Small intestine (tissue), 7 donors: ENCODE measurements at regions not wholly inside any gene's neighbourhood (a gene's known extent, or its start where the extent isn't known, plus 50 kb on each side); places are given as distances from the start of the nearest gene placed in this dataset.
"Not testable (repeated sequence)": the region's sequence is repeated elsewhere in the genome, so short reads cannot be mapped to it uniquely, and the experiment has no call there.

ENCODE experiments used
- DNase-seq, 2 donors: peaks; one replicate each; pipeline versions ENCODE4 v3.0.0 to v3.0.0-alpha.2; 2013
- FAIRE-seq: peaks from 2 replicates; lab custom pipeline; 2012; peaks lifted over from hg19 to GRCh38; lab: Jason Lieb, UNC
- H3K27ac ChIP-seq, 3 donors: one replicate each; pipeline ENCODE4 v1.5.1; 2013; ENCODE audit warnings: low read length in 2 of 3, mild to moderate bottlenecking in 2 of 3, control low read depth in 1 of 3, inconsistent platforms in 1 of 3, low read depth in 1 of 3, moderate library complexity in 1 of 3
- H3K27me3 ChIP-seq, 3 donors: one replicate each; pipeline ENCODE4 v1.6.1; 2013; ENCODE audit warnings: low read length in 3 of 3, inconsistent platforms in 1 of 3; ENCODE audit not compliant: control insufficient read depth in 3 of 3, insufficient read depth in 3 of 3
- H3K36me3 ChIP-seq, 3 donors: one replicate each; pipeline ENCODE4 v1.6.1; 2013; ENCODE audit warnings: low read length in 3 of 3, inconsistent platforms in 1 of 3, low read depth in 1 of 3, mild to moderate bottlenecking in 1 of 3, moderate library complexity in 1 of 3; ENCODE audit not compliant: control insufficient read depth in 3 of 3, insufficient read depth in 2 of 3
- H3K4me1 ChIP-seq, 3 donors: one replicate each; pipeline ENCODE4 v1.6.1; 2013; ENCODE audit warnings: low read length in 2 of 3, inconsistent platforms in 1 of 3, low read depth in 1 of 3, mild to moderate bottlenecking in 1 of 3, moderate library complexity in 1 of 3; ENCODE audit not compliant: control insufficient read depth in 3 of 3, insufficient read depth in 2 of 3
- H3K4me3 ChIP-seq, 3 donors: one replicate each; pipeline ENCODE4 v1.5.1; 2013; ENCODE audit warnings: low read length in 3 of 3, control low read depth in 1 of 3, inconsistent platforms in 1 of 3, low read depth in 1 of 3, mild to moderate bottlenecking in 1 of 3, moderate library complexity in 1 of 3
- H3K9me3 ChIP-seq, 2 donors: one replicate each; pipeline ENCODE4 v1.6.1; 2013; ENCODE audit warnings: low read depth in 1 of 2, low read length in 1 of 2; ENCODE audit not compliant: control insufficient read depth in 2 of 2, insufficient read depth in 1 of 2
- WGBS, 3 donors: extraction: QIAGEN DNeasy Blood & Tissue Kit; methylation state at CpG; one replicate each; pipeline ENCODE4 v1.1.7; 2013; 5-methylcytosine and 5-hydroxymethylcytosine counted together
- donor health status: healthy with polysubstance abuse.
- donor health status: control.
- donor health status: control.
- donor health status: Bipolar disorder and iron deficiency.
- donor health status: healthy.

DNA sequence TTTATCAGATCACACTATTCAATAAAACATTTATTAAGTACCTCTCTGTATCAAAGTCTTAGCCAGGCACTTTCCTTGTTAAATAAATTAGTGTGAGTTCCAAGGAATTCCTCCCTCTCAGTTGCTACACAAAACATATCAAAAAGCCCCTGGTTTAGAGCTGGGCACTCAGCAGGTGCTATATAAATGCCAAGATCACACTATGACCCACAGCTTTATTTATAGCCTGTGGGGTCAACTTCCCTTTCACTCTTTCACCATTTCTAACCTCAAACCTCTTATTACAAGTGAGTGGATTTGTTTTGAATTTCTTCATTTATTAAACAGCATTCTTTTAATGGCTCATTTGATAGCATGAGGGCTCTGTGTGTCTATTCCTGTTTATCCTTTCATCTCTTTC is 112.6 kb upstream of the MPHOSPH6 start:
- FAIRE-seq (no peak), DNase-seq (no peak)
- Histone ChIP-seq H3K9me3 (no peaks in the 10 kb centered on the region), H3K27me3 (no peaks in the 10 kb centered on the region), H3K4me3 (no peak overlapping the region), H3K36me3 (no peaks in the 10 kb centered on the region), H3K4me1 (no peaks in the 10 kb centered on the region), H3K27ac (no peak overlapping the region)

DNA sequence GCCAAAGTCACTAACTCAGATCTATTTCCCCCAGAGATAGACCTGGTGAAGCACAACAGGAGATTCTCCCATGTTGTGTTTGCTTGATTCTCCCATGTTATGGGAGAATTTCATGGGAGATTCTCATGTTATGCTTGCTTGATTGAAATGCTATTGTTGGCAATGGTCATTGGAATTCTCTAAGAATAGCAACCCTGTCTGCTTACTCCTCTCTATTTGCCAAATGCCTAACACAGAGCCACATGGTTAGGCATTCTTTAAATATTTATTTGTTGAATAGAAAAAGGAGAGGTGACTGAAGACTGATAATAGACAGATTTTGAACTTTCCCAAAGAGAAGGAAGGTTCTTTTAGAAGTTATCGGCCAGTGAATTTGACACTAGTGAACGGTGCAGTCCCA is 111.5 kb upstream of the MPHOSPH6 start:
- H3K4me3 ChIP-seq, result no peak overlapping the region
- H3K4me1 ChIP-seq, result no peaks in the 10 kb centered on the region
- DNase-seq, result no peak
- 79 to 97% (median 91%) methylated on average over 2 of the region's 2 CpGs for WGBS, 3 donors
- H3K27ac ChIP-seq, result no peak overlapping the region
- H3K36me3 ChIP-seq, result no peaks in the 10 kb centered on the region
- no peaks in the 10 kb centered on the region for H3K9me3 ChIP-seq
- no peak for FAIRE-seq
- no peaks in the 10 kb centered on the region for H3K27me3 ChIP-seq

DNA sequence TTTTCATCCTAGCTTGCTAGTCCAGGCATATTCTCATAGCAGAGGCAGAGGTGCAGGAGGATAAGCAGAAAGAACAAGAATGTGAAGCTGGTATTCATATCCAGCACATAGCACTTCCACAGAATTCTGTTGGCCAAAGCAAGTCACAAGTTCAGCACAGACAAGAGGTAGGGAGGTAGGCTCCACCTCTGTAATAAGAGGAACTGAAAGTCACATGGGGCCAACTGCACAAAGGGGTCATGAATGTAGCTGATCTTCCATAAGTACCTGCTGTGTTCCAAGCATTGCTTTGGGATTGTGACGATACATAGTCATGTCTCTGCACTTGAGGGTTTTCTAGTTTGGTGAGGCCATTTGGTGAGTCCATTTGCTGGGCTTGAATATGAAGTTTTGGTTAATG is 110.8 kb upstream of the MPHOSPH6 start:
- Histone ChIP-seq H3K27me3 (no peaks in the 10 kb centered on the region), H3K9me3 (no peaks in the 10 kb centered on the region), H3K36me3 (no peaks in the 10 kb centered on the region), H3K27ac (no peak overlapping the region), H3K4me1 (no peaks in the 10 kb centered on the region), H3K4me3 (no peak overlapping the region)
- DNase-seq (no peak), FAIRE-seq (no peak)
- 84 to 96% (median 96%) methylated on average over 1 of the region's 1 CpG for WGBS, 3 donors

DNA sequence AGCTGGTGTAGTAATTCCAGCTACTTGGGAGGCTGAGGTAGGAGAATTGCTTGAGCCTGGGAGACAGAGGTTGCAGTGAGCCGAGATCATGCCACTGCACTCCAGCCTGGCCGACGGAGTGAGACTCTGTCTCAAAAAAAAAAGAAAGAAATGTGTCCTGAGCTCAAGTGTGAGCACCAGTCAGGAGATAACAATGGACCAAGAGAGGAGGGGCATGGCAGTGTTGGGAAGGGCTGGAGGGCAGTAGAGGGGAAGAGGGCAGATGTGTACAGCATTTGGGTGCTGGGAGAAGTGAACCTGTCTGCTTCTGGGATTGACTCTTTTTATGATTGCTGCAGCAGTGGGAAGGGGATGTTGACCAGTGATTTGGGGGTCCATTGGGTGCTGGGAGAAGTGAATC is 105.3 kb upstream of the MPHOSPH6 start:
- not testable (repeated sequence) for H3K36me3 ChIP-seq, FAIRE-seq, H3K9me3 ChIP-seq, DNase-seq, H3K4me3 ChIP-seq, H3K27me3 ChIP-seq, H3K4me1 ChIP-seq, H3K27ac ChIP-seq
- 86 to 91% (median 87%) methylated on average over 3 of the region's 3 CpGs for WGBS, 3 donors

DNA sequence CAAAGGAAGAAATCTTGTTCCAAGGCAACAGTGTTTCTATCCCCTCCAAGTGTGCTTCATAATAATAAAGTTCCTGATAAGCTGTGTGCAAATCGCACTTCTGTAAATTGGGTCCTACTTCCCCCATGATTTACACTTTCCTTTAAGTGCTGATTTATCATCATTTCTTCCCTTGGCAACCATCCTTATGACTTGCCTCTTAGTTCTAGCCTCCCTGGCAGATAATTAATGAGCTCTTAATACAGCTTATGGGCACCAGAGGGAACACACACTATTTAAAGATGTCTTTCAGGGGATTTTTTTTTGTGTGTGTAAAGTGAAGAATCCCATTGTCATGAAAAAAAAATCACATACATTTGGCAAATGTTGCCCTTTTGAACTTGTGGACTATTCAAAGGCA is 101.6 kb upstream of the MPHOSPH6 start:
- no peaks in the 10 kb centered on the region for H3K27me3 ChIP-seq
- H3K4me3 ChIP-seq, result no peak overlapping the region
- no peaks in the 10 kb centered on the region for H3K36me3 ChIP-seq
- H3K9me3 ChIP-seq, result no peaks in the 10 kb centered on the region
- H3K4me1 ChIP-seq, result no peaks in the 10 kb centered on the region
- DNase-seq (no peak), FAIRE-seq (no peak)
- no peak overlapping the region for H3K27ac ChIP-seq
- 75 to 90% (median 88%) methylated on average over 1 of the region's 1 CpG for WGBS, 3 donors

DNA sequence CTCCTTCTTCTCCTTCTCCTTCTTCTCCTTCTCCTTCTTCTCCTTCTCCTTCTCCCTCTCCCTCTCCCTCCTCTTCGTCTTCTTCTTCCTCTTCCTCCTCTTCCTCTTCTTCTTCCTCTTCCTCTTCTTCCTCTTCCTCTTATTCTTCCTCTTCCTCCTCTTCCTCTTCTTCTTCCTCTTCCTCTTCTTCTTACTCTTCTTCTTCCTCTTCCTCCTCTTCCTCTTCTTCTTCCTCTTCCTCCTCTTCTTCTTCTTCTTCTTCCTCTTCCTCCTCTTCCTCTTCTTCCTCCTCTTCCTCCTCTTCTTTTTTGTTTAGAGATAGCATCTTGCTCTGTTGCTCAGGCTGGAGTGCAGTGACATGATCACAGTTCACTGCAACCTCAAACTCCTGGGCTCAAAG is 97.7 kb upstream of the MPHOSPH6 start:
- H3K4me3 ChIP-seq, H3K27me3 ChIP-seq, H3K4me1 ChIP-seq, DNase-seq, H3K27ac ChIP-seq, H3K36me3 ChIP-seq, H3K9me3 ChIP-seq, FAIRE-seq: not testable (repeated sequence)
- WGBS, 3 donors, result 70 to 71% (median 71%) methylated on average over 1 of the region's 1 CpG

DNA sequence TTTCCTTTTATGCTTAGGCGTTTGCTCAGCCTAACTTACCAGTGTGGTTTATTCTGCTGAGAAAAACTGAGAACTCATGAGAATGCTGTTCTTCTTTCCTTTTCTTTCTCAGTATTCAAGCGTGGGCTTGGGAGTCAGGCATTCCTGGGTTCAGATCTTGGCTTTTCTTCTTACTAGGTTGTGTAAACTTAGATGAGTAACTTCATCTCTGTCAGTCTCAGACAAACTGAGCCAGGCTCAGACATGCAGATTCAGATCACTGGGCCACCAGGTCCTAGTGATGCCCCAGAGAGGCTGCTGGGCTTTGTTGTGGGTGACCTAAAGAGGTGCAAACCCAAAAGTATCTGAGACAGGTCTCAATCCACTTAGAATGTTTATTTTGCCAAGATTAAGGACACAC is 95.8 kb upstream of the MPHOSPH6 start:
- Histone ChIP-seq H3K4me1 (peaks cover 0 to 3% (median 0%) of the 10 kb centered on the region in 3 donors), H3K4me3 (no peak overlapping the region), H3K27me3 (peaks cover 0 to 3% (median 0%) of the 10 kb centered on the region in 3 donors), H3K27ac (no peak overlapping the region), H3K36me3 (no peaks in the 10 kb centered on the region), H3K9me3 (no peaks in the 10 kb centered on the region)
- no peak for DNase-seq
- 68 to 69% (median 68%) methylated on average over 2 of the region's 2 CpGs for WGBS, 3 donors
- no peak for FAIRE-seq

DNA sequence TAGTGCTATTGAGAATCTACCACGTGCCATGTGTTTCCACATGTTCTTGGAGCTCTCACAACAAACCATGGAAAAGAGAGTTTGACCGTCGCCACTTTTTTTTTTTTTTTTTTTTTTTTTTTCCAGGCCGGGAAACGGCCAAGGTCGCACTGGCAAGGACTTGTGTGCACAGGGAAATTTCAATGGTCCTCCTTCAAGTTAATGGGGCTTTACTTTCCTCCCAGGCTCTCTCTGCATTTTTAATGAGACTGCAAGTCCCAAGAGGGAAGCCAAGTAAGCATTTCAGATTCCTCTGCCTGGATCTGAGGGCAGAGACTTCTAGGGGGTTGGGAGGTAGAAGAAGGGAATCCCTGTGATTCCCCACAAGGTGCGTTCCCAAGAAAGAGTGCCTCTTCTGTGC is 94.7 kb upstream of the MPHOSPH6 start:
- no peak for DNase-seq
- Histone ChIP-seq H3K27me3 (peaks cover 0 to 3% (median 0%) of the 10 kb centered on the region in 3 donors), H3K4me3 (no peak overlapping the region), H3K36me3 (no peaks in the 10 kb centered on the region), H3K9me3 (no peaks in the 10 kb centered on the region), H3K27ac (no peak overlapping the region), H3K4me1 (peaks cover 0 to 3% (median 0%) of the 10 kb centered on the region in 3 donors)
- WGBS, 3 donors, result 49 to 54% (median 53%) methylated on average over 7 of the region's 7 CpGs
- FAIRE-seq, result no peak

DNA sequence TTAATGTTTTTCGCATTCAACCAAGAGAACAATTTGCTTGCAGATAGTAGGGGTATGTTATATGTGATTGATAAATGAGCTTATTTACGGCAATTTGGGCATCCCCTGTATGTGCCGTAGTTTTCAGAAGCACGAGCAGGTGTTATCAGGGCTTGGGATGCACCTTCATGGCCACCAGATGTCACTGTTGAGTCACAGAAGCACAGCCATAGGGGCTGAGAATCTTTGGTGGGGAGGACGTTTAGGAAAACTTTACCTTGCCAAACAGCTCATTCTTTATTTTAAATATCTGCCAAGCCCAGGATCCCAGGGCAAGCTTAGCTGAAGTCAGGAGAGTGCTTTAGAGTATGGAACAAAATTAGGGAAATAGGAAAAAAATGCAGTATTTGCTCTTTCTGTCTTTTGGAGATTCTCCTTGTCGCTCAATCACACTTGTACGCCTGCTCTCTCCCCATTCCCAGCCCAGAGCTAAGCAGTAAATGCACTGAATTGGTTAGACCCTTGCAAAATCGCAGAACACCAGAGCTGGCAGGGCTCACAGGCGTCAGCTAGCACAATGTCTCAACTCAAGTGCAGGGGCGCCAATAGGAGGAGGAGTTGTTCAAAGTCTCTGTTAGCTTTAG is 93.6 kb upstream of the MPHOSPH6 start:
- no peaks in the 10 kb centered on the region for H3K9me3 ChIP-seq
- peaks cover 0 to 6% (median 0%) of the 10 kb centered on the region in 3 donors for H3K27me3 ChIP-seq
- peaks cover 0 to 3% (median 0%) of the 10 kb centered on the region in 3 donors for H3K4me1 ChIP-seq
- FAIRE-seq, result no peak
- H3K4me3 ChIP-seq, result no peak overlapping the region
- DNase-seq, result peak; percentile 65 to 75
- H3K36me3 ChIP-seq, result no peaks in the 10 kb centered on the region
- H3K27ac ChIP-seq, result no peak overlapping the region
- 10 to 25% (median 14%) methylated on average over 10 of the region's 10 CpGs for WGBS, 3 donors
